ENCODE measurements at regions not wholly inside any gene's neighbourhood (a gene's known extent, or its start where the extent isn't known, plus 50 kb on each side); places are given as distances from the start of the nearest gene placed in this dataset.

- no peaks in the 10 kb centered on the region for H3K36me3 ChIP-seq (ENCODE audit: control insufficient read depth, insufficient read depth, low read length)
- no peak overlapping the region for H3K4me3 ChIP-seq (ENCODE audit: low read length)
- H3K4me1 ChIP-seq (ENCODE audit: control insufficient read depth, insufficient read depth, low read length), result no peaks in the 10 kb centered on the region
- WGBS (ENCODE audit: insufficient coverage), result 84% methylated on average over 5 of the region's 5 CpGs
- no peaks in the 10 kb centered on the region for H3K4me1 Mint-ChIP-seq
- DNase-seq (no peak), ATAC-seq (no peak)
- H3K4me3 Mint-ChIP-seq, result no peak overlapping the region
- intact Hi-C loops (cut with micrococcal nuclease), result no loop called here
- no peaks in the 10 kb centered on the region for H3K36me3 Mint-ChIP-seq
- H3K9me3 Mint-ChIP-seq, result no peaks in the 10 kb centered on the region
- H3K27ac ChIP-seq (ENCODE audit: low read length), result no peak overlapping the region
- H3K27me3 ChIP-seq (ENCODE audit: control insufficient read depth, insufficient read depth, low read length), result no peaks in the 10 kb centered on the region
- no peak for TF ChIP-seq CTCF (IDR thresholded peaks at IDR 0.05)
- no peaks in the 10 kb centered on the region for H3K9me3 ChIP-seq (ENCODE audit: control insufficient read depth, insufficient read depth, low read length)
- no peak overlapping the region for H3K27ac Mint-ChIP-seq
- H3K27me3 Mint-ChIP-seq (ENCODE audit: low read depth in 2 of 2), result no peaks in the 10 kb centered on the region
Measured at GRCh38 chr11:70880416-70880815, 372.0 kb downstream of the SHANK2 start.

GRCh38 chr11:70881948-70882715 lies 370.2 kb downstream of the SHANK2 start:
- Histone ChIP-seq H3K4me3 (ENCODE audit: low read length) (no peak overlapping the region), H3K27ac (ENCODE audit: low read length) (no peak overlapping the region), H3K36me3 (ENCODE audit: control insufficient read depth, insufficient read depth, low read length) (no peaks in the 10 kb centered on the region), H3K27me3 (ENCODE audit: control insufficient read depth, insufficient read depth, low read length) (no peaks in the 10 kb centered on the region), H3K4me1 (ENCODE audit: control insufficient read depth, insufficient read depth, low read length) (no peaks in the 10 kb centered on the region), H3K9me3 (ENCODE audit: control insufficient read depth, insufficient read depth, low read length) (no peaks in the 10 kb centered on the region)
- H3K9me3 Mint-ChIP-seq, result no peaks in the 10 kb centered on the region
- intact Hi-C loops (cut with micrococcal nuclease), result no loop called here
- H3K4me3 Mint-ChIP-seq, result no peak overlapping the region
- H3K36me3 Mint-ChIP-seq, result no peaks in the 10 kb centered on the region
- ATAC-seq, result no peak
- no peak for TF ChIP-seq CTCF (IDR thresholded peaks at IDR 0.05)
- 75% methylated on average over 8 of the region's 8 CpGs for WGBS (ENCODE audit: insufficient coverage)
- no peak overlapping the region for H3K27ac Mint-ChIP-seq
- H3K27me3 Mint-ChIP-seq (ENCODE audit: low read depth in 2 of 2), result no peaks in the 10 kb centered on the region
- DNase-seq, result no peak
- H3K4me1 Mint-ChIP-seq, result no peaks in the 10 kb centered on the region

GRCh38 chr11:70882716-70883085 lies 369.7 kb downstream of the SHANK2 start:
- no peaks in the 10 kb centered on the region for H3K4me1 Mint-ChIP-seq

More at GRCh38 chr11:70882716-70883085, 369.7 kb downstream of the SHANK2 start:
- Histone ChIP-seq H3K9me3 (ENCODE audit: control insufficient read depth, insufficient read depth, low read length) (no peaks in the 10 kb centered on the region), H3K4me3 (ENCODE audit: low read length) (no peak overlapping the region), H3K4me1 (ENCODE audit: control insufficient read depth, insufficient read depth, low read length) (no peaks in the 10 kb centered on the region), H3K36me3 (ENCODE audit: control insufficient read depth, insufficient read depth, low read length) (no peaks in the 10 kb centered on the region), H3K27me3 (ENCODE audit: control insufficient read depth, insufficient read depth, low read length) (no peaks in the 10 kb centered on the region), H3K27ac (ENCODE audit: low read length) (no peak overlapping the region)
- Mint-ChIP-seq H3K27ac (no peak overlapping the region), H3K36me3 (no peaks in the 10 kb centered on the region), H3K4me3 (no peak overlapping the region), H3K9me3 (no peaks in the 10 kb centered on the region), H3K27me3 (ENCODE audit: low read depth in 2 of 2) (no peaks in the 10 kb centered on the region)
- DNase-seq (no peak), ATAC-seq (no peak)
- TF ChIP-seq CTCF (IDR thresholded peaks at IDR 0.05), result no peak
- WGBS (ENCODE audit: insufficient coverage), result 83% methylated on average over 9 of the region's 9 CpGs
- intact Hi-C loops (cut with micrococcal nuclease), result no loop called here
